ENCODE measurements at regions not wholly inside any gene's neighbourhood (a gene's known extent, or its start where the extent isn't known, plus 50 kb on each side); places are given as distances from the start of the nearest gene placed in this dataset.

- Histone ChIP-seq H3K9ac (no peak overlapping the region), H3K27me3 (no peaks in the 10 kb centered on the region), H4K20me1 (ENCODE audit: low read depth) (no peaks in the 10 kb centered on the region), H3F3A (ENCODE audit: low read depth) (no peaks in the 10 kb centered on the region), H3K36me3 (no peaks in the 10 kb centered on the region), H2AFZ (replicated peaks) (no peak overlapping the region), H3K9me3 (ENCODE audit: low read depth) (no peaks in the 10 kb centered on the region), H3K27ac (no peak overlapping the region), H3K79me2 (ENCODE audit: low read depth) (no peaks in the 10 kb centered on the region), H3K4me3 (no peak overlapping the region), H3K4me2 (no peak overlapping the region), H3K4me1 (no peaks in the 10 kb centered on the region)
- Mint-ChIP-seq H3K27ac (no peak overlapping the region), H3K9me3 (peaks cover 20% of the 10 kb centered on the region), H3K36me3 (peaks cover 2% of the 10 kb centered on the region), H3K4me1 (no peaks in the 10 kb centered on the region), H3K4me3 (no peak overlapping the region), H3K27me3 (ENCODE audit: insufficient read depth, low read depth) (no peaks in the 10 kb centered on the region)
- TF ChIP-seq EZH2phosphoT487 (IDR thresholded peaks at IDR 0.05) (no peak), EZH2 (IDR thresholded peaks at IDR 0.05) (no peak)
- TF ChIP-seq, protein P1, sequence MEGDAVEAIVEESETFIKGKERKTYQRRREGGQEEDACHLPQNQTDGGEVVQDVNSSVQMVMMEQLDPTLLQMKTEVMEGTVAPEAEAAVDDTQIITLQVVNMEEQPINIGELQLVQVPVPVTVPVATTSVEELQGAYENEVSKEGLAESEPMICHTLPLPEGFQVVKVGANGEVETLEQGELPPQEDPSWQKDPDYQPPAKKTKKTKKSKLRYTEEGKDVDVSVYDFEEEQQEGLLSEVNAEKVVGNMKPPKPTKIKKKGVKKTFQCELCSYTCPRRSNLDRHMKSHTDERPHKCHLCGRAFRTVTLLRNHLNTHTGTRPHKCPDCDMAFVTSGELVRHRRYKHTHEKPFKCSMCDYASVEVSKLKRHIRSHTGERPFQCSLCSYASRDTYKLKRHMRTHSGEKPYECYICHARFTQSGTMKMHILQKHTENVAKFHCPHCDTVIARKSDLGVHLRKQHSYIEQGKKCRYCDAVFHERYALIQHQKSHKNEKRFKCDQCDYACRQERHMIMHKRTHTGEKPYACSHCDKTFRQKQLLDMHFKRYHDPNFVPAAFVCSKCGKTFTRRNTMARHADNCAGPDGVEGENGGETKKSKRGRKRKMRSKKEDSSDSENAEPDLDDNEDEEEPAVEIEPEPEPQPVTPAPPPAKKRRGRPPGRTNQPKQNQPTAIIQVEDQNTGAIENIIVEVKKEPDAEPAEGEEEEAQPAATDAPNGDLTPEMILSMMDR (IDR thresholded peaks at IDR 0.05), result no peak
- no peak for DNase-seq (ENCODE audit: low spot score)
These were observed 681.2 kb downstream of the HDGFL1 start for GRCh38 chr6:23250556-23250955.

DNA sequence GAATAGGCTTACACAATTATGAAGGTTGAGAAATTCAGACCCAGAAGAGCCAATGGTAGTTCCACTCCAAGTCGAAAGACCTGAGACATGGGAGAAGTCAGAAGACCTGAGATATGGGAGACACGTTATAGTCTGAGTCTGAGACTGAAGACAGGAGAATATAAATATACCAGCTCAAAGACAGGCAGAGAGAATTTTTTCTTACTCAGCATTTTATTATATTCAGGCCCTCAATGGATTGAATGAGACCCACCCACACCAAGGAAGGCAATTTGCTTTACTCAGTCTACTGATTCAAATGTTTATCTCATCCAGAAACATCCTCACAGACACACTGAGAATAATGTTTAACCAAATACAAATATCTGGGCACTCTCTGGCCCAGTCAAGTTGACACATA lies 693.5 kb downstream of the HDGFL1 start:
- H3K36me3 ChIP-seq, result no peaks in the 10 kb centered on the region
- Mint-ChIP-seq H3K27ac (no peak overlapping the region), H3K9me3 (peaks cover 26% of the 10 kb centered on the region), H3K4me1 (no peaks in the 10 kb centered on the region), H3K4me3 (no peak overlapping the region), H3K36me3 (peaks cover 6% of the 10 kb centered on the region), H3K27me3 (ENCODE audit: insufficient read depth, low read depth) (peaks cover 5% of the 10 kb centered on the region)
- H4K20me1 ChIP-seq (ENCODE audit: low read depth), result no peaks in the 10 kb centered on the region
- no peak overlapping the region for H2AFZ ChIP-seq (replicated peaks)
- H3K4me1 ChIP-seq, result no peaks in the 10 kb centered on the region
- H3K9ac ChIP-seq, result no peak overlapping the region
- no peak overlapping the region for H3K4me3 ChIP-seq
- H3K79me2 ChIP-seq (ENCODE audit: low read depth), result no peaks in the 10 kb centered on the region
- no peaks in the 10 kb centered on the region for H3F3A ChIP-seq (ENCODE audit: low read depth)
- TF ChIP-seq EZH2phosphoT487 (IDR thresholded peaks at IDR 0.05) (no peak), EZH2 (IDR thresholded peaks at IDR 0.05) (no peak)
- TF ChIP-seq, protein P1 (IDR thresholded peaks at IDR 0.05), result no peak
- DNase-seq (ENCODE audit: low spot score), result no peak
- no peak overlapping the region for H3K27ac ChIP-seq
- H3K9me3 ChIP-seq (ENCODE audit: low read depth), result peaks cover 4% of the 10 kb centered on the region
- H3K27me3 ChIP-seq, result no peaks in the 10 kb centered on the region
- no peak overlapping the region for H3K4me2 ChIP-seq

- no peak for TF ChIP-seq EZH2phosphoT487 (IDR thresholded peaks at IDR 0.05)
- TF ChIP-seq, protein P1 (IDR thresholded peaks at IDR 0.05), result no peak
- no peak for TF ChIP-seq EZH2 (IDR thresholded peaks at IDR 0.05)
- peaks cover 4% of the 10 kb centered on the region for H3K27me3 Mint-ChIP-seq (ENCODE audit: insufficient read depth, low read depth)
- no peak overlapping the region for H2AFZ ChIP-seq (replicated peaks)
- no peak overlapping the region for H3K4me2 ChIP-seq
- peaks cover 4% of the 10 kb centered on the region for H3K9me3 ChIP-seq (ENCODE audit: low read depth)
- no peaks in the 10 kb centered on the region for H3K27me3 ChIP-seq
- no peaks in the 10 kb centered on the region for H3F3A ChIP-seq (ENCODE audit: low read depth)
- no peaks in the 10 kb centered on the region for H3K4me1 ChIP-seq
- no peaks in the 10 kb centered on the region for H4K20me1 ChIP-seq (ENCODE audit: low read depth)
- H3K36me3 ChIP-seq, result no peaks in the 10 kb centered on the region
- no peak overlapping the region for H3K27ac Mint-ChIP-seq
- H3K9ac ChIP-seq, result no peak overlapping the region
- H3K4me3 Mint-ChIP-seq, result no peak overlapping the region
- H3K9me3 Mint-ChIP-seq, result peaks cover 10% of the 10 kb centered on the region
- H3K36me3 Mint-ChIP-seq, result peaks cover 5% of the 10 kb centered on the region
- H3K27ac ChIP-seq, result no peak overlapping the region
- no peak overlapping the region for H3K4me3 ChIP-seq
- DNase-seq (ENCODE audit: low spot score), result no peak
- H3K79me2 ChIP-seq (ENCODE audit: low read depth), result no peaks in the 10 kb centered on the region
- no peaks in the 10 kb centered on the region for H3K4me1 Mint-ChIP-seq
These were observed 695.9 kb downstream of the HDGFL1 start for GRCh38 chr6:23265270-23265669.

All from neural progenitor cell (in vitro differentiated cells).